ENCODE measurements at regions not wholly inside any gene's neighbourhood (a gene's known extent, or its start where the extent isn't known, plus 50 kb on each side); places are given as distances from the start of the nearest gene placed in this dataset.

- no peak overlapping the region for H3K27ac ChIP-seq
- 55 to 69% methylated on average over 4 to 6 of the region's 6 CpGs for WGBS, 2 donors
- no peaks in the 10 kb centered on the region for H3K9me3 ChIP-seq
- no peaks in the 10 kb centered on the region for H3K27me3 ChIP-seq
- TF ChIP-seq CTCF (IDR thresholded peaks at IDR 0.05) (no peak), POLR2A (IDR thresholded peaks at IDR 0.05) (no peak)
- H3K4me1 ChIP-seq, result peaks cover 9% of the 10 kb centered on the region
- no peaks in the 10 kb centered on the region for H3K36me3 ChIP-seq (replicated peaks in 1 of 2; ENCODE audit: insufficient read depth in 1 of 2, low read depth in 2 of 2)
- intact Hi-C loops (cut with DNase I), result no loop called here
- no peak overlapping the region for H3K4me3 ChIP-seq
- no peak for DNase-seq
- no peak for ATAC-seq
Measured at GRCh38 chr2:104904889-104905288, 51.0 kb downstream of the POU3F3 start.

GRCh38 chr2:104909317-104909716 lies 55.4 kb downstream of the POU3F3 start:
- no peaks in the 10 kb centered on the region for H3K4me1 ChIP-seq
- H3K9me3 ChIP-seq, result no peaks in the 10 kb centered on the region
- intact Hi-C loops (cut with DNase I), result no loop called here
- H3K27ac ChIP-seq, result no peak overlapping the region
- no peak overlapping the region for H3K4me3 ChIP-seq
- TF ChIP-seq CTCF (IDR thresholded peaks at IDR 0.05) (no peak), POLR2A (IDR thresholded peaks at IDR 0.05) (no peak)
- 76 to 94% methylated on average over 3 to 5 of the region's 5 CpGs for WGBS, 2 donors
- ATAC-seq, result no peak
- no peak for DNase-seq
- H3K27me3 ChIP-seq, result no peaks in the 10 kb centered on the region
- no peaks in the 10 kb centered on the region for H3K36me3 ChIP-seq (replicated peaks in 1 of 2; ENCODE audit: insufficient read depth in 1 of 2, low read depth in 2 of 2)

GRCh38 chr2:104914509-104914908 lies 60.6 kb downstream of the POU3F3 start:
- no peaks in the 10 kb centered on the region for H3K9me3 ChIP-seq
- no peak for DNase-seq
- ATAC-seq, result no peak
- TF ChIP-seq POLR2A (IDR thresholded peaks at IDR 0.05), result no peak
- no peak for TF ChIP-seq CTCF (IDR thresholded peaks at IDR 0.05)
- H3K36me3 ChIP-seq (replicated peaks in 1 of 2; ENCODE audit: insufficient read depth in 1 of 2, low read depth in 2 of 2), result no peaks in the 10 kb centered on the region
- 49 to 51% methylated on average over 6 of the region's 6 CpGs for WGBS, 2 donors
- no peaks in the 10 kb centered on the region for H3K4me1 ChIP-seq
- intact Hi-C loops (cut with DNase I), result no loop called here
- H3K27me3 ChIP-seq, result no peaks in the 10 kb centered on the region
- H3K27ac ChIP-seq, result no peak overlapping the region
- no peak overlapping the region for H3K4me3 ChIP-seq

- 71 to 79% methylated on average over 7 of the region's 7 CpGs for WGBS, 2 donors
Measured at GRCh38 chr2:104915107-104915793, 61.3 kb downstream of the POU3F3 start.

More at GRCh38 chr2:104915107-104915793, 61.3 kb downstream of the POU3F3 start:
- no peak for DNase-seq
- Histone ChIP-seq H3K27ac (no peak overlapping the region), H3K27me3 (no peaks in the 10 kb centered on the region), H3K4me3 (no peak overlapping the region), H3K36me3 (replicated peaks in 1 of 2; ENCODE audit: insufficient read depth in 1 of 2, low read depth in 2 of 2) (no peaks in the 10 kb centered on the region), H3K4me1 (no peaks in the 10 kb centered on the region), H3K9me3 (no peaks in the 10 kb centered on the region)
- intact Hi-C loops (cut with DNase I), result no loop called here
- no peak for TF ChIP-seq CTCF (IDR thresholded peaks at IDR 0.05)
- no peak for TF ChIP-seq POLR2A (IDR thresholded peaks at IDR 0.05)
- ATAC-seq, result no peak
